ENCODE measurements at regions not wholly inside any gene's neighbourhood (a gene's known extent, or its start where the extent isn't known, plus 50 kb on each side); places are given as distances from the start of the nearest gene placed in this dataset.

DNA sequence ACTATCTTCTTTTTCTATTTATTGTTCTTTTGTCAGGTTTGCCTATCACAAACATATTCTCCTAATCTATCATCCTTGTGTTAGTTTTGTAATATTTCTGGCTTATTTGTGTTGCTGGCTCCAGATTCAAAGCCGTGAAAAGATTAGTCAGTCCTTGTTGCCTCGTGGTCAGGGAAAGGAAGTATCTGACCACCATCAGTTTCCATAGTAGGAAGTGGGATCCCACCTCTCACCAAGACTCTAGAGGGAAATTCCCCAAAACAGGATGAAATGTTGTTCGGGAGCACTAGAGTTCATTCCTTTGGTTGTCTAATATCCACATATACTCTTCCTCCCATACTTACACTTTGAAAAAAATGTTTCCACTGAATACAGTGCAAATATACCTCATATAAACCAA is 131.0 kb upstream of the HUWE1 start:
- Histone ChIP-seq H4K20me1 (ENCODE audit: insufficient read depth, low read length) (no peaks in the 10 kb centered on the region), H3K4me2 (replicated peaks; ENCODE audit: extremely low read depth, low read length, poor library complexity, severe bottlenecking) (no peak overlapping the region), H3K36me3 (replicated peaks in 1 of 2; ENCODE audit: control insufficient read depth in 1 of 2, insufficient read depth in 2 of 2, low read length in 2 of 2) (no peaks in the 10 kb centered on the region), H3K9ac (ENCODE audit: insufficient read depth, low read length, poor library complexity, severe bottlenecking) (no peak overlapping the region), H3K9me3 (replicated peaks in 1 of 2; ENCODE audit: control insufficient read depth in 1 of 2, insufficient read depth in 1 of 2, low read length in 2 of 2) (no peaks in the 10 kb centered on the region), H3K4me1 (ENCODE audit: control insufficient read depth in 1 of 2, insufficient read depth in 2 of 2, low read length in 2 of 2) (no peaks in the 10 kb centered on the region), H2AFZ (ENCODE audit: insufficient read depth, low read depth, low read length, poor library complexity, severe bottlenecking) (no peak overlapping the region), H3K79me2 (ENCODE audit: insufficient read depth, low read length) (no peaks in the 10 kb centered on the region), H3K4me3 (replicated peaks in 1 of 3; ENCODE audit: low read depth in 2 of 3, low read length in 3 of 3) (no peak overlapping the region), H3K27ac (ENCODE audit: low read depth in 1 of 2, low read length in 2 of 2) (no peak overlapping the region), H3K27me3 (ENCODE audit: control insufficient read depth in 2 of 2, insufficient read depth in 2 of 2, low read length in 2 of 2) (no peaks in the 10 kb centered on the region)
- H3K9me3 Mint-ChIP-seq, result peaks cover 0 to 1% (median 0%) of the 10 kb centered on the region in 7 donors
- H3K4me1 Mint-ChIP-seq, result no peaks in the 10 kb centered on the region
- no peaks in the 10 kb centered on the region for H3K36me3 Mint-ChIP-seq
- H3K27me3 Mint-ChIP-seq (ENCODE audit: low read depth in 3 of 3), result peaks cover 0 to 8% (median 0%) of the 10 kb centered on the region in 3 donors
- no CpG with 5 or more reads among the region's 3 CpGs for WGBS (ENCODE audit: insufficient coverage)
- no peak for DNase-seq
- no peak overlapping the region for H3K4me3 Mint-ChIP-seq
- no peak for TF ChIP-seq CTCF (IDR thresholded peaks at IDR 0.05)
- intact Hi-C loops (cut with micrococcal nuclease), result no loop called here
- H3K27ac Mint-ChIP-seq, result no peak overlapping the region

- Histone ChIP-seq H3K9me3 (replicated peaks in 1 of 2; ENCODE audit: control insufficient read depth in 1 of 2, insufficient read depth in 1 of 2, low read length in 2 of 2) (no peaks in the 10 kb centered on the region), H3K27ac (ENCODE audit: low read depth in 1 of 2, low read length in 2 of 2) (no peak overlapping the region), H3K4me1 (ENCODE audit: control insufficient read depth in 1 of 2, insufficient read depth in 2 of 2, low read length in 2 of 2) (no peaks in the 10 kb centered on the region), H2AFZ (ENCODE audit: insufficient read depth, low read depth, low read length, poor library complexity, severe bottlenecking) (no peak overlapping the region), H3K9ac (ENCODE audit: insufficient read depth, low read length, poor library complexity, severe bottlenecking) (no peak overlapping the region), H3K36me3 (replicated peaks in 1 of 2; ENCODE audit: control insufficient read depth in 1 of 2, insufficient read depth in 2 of 2, low read length in 2 of 2) (no peaks in the 10 kb centered on the region), H3K27me3 (ENCODE audit: control insufficient read depth in 2 of 2, insufficient read depth in 2 of 2, low read length in 2 of 2) (no peaks in the 10 kb centered on the region), H4K20me1 (ENCODE audit: insufficient read depth, low read length) (no peaks in the 10 kb centered on the region), H3K4me3 (replicated peaks in 1 of 3; ENCODE audit: low read depth in 2 of 3, low read length in 3 of 3) (no peak overlapping the region), H3K4me2 (replicated peaks; ENCODE audit: extremely low read depth, low read length, poor library complexity, severe bottlenecking) (no peak overlapping the region), H3K79me2 (ENCODE audit: insufficient read depth, low read length) (no peaks in the 10 kb centered on the region)
- no peak for DNase-seq
- intact Hi-C loops (cut with micrococcal nuclease), result no loop called here
- Mint-ChIP-seq H3K4me1 (no peaks in the 10 kb centered on the region), H3K36me3 (no peaks in the 10 kb centered on the region), H3K27ac (no peak overlapping the region), H3K27me3 (ENCODE audit: low read depth in 3 of 3) (peaks cover 0 to 2% (median 0%) of the 10 kb centered on the region in 3 donors), H3K4me3 (no peak overlapping the region), H3K9me3 (peaks cover 0 to 1% (median 0%) of the 10 kb centered on the region in 7 donors)
- no peak for TF ChIP-seq CTCF (IDR thresholded peaks at IDR 0.05)
- WGBS (ENCODE audit: insufficient coverage), result 93% methylated on average over 2 of the region's 15 CpGs
Measured at GRCh38 chrX:53813670-53814440, 127.3 kb upstream of the HUWE1 start.

Measured in CD14-positive monocyte (primary cell).